DOHH2 (cell line): ENCODE measurements at regions not wholly inside any gene's neighbourhood (a gene's known extent, or its start where the extent isn't known, plus 50 kb on each side); places are given as distances from the start of the nearest gene placed in this dataset.
"Not testable (repeated sequence)": the region's sequence is repeated elsewhere in the genome, so short reads cannot be mapped to it uniquely, and the experiment has no call there.

Experiments used
- H3F3A ChIP-seq: fragments of 200-600 bp; sonication (generic), shearing (Covaris generic); 2 replicates; pipeline ENCODE4 v1.6.0; 2016; ENCODE audit warnings: antibody characterized with exemption, mild to moderate bottlenecking; ENCODE audit not compliant: control insufficient read depth, insufficient read depth
- H3K27ac ChIP-seq: fragments of 200-600 bp; sonication (generic); 2 replicates; pipeline ENCODE4 v1.5.1; 2014; ENCODE audit warnings: low read depth, mild to moderate bottlenecking, low read length, moderate library complexity
- H3K27me3 ChIP-seq: fragments of 200-600 bp; sonication (generic); 2 replicates; pipeline ENCODE4 v1.6.1; 2014; ENCODE audit warnings: mild to moderate bottlenecking, low read length, mixed read lengths; ENCODE audit not compliant: control insufficient read depth
- H3K36me3 ChIP-seq: fragments of 200-600 bp; sonication (generic); 2 replicates; pipeline ENCODE4 v1.6.1; 2014; ENCODE audit warnings: mild to moderate bottlenecking, low read length, moderate library complexity, mixed read lengths; ENCODE audit not compliant: control insufficient read depth
- H3K4me1 ChIP-seq: fragments of 200-600 bp; sonication (generic); 2 replicates; pipeline ENCODE4 v1.6.1; 2014; ENCODE audit warnings: mild to moderate bottlenecking, low read length, mixed read lengths; ENCODE audit not compliant: control insufficient read depth
- H3K4me2 ChIP-seq: fragments of 200-600 bp; sonication (generic); 2 replicates; pipeline ENCODE4 v1.6.0; 2014; ENCODE audit warnings: mild to moderate bottlenecking, low read length, moderate library complexity
- H3K4me3 ChIP-seq: fragments of 200-600 bp; sonication (generic); 2 replicates; pipeline ENCODE4 v1.5.1; 2014; ENCODE audit warnings: mild to moderate bottlenecking, low read length, mixed read lengths
- H3K79me2 ChIP-seq: fragments of 200-600 bp; sonication (generic); 2 replicates; pipeline ENCODE4 v1.6.1; 2014; ENCODE audit warnings: mild to moderate bottlenecking, low read length, mixed read lengths; ENCODE audit not compliant: control insufficient read depth
- H3K9me2 ChIP-seq: fragments of 200-600 bp; sonication (generic); replicated peaks from 2 replicates; pipeline ENCODE4 v1.6.1; 2014; ENCODE audit warnings: mild to moderate bottlenecking, low read length, mixed read lengths; ENCODE audit not compliant: control insufficient read depth
- H3K9me3 ChIP-seq: fragments of 200-600 bp; sonication (generic); 2 replicates; pipeline ENCODE4 v1.6.1; 2014; ENCODE audit warnings: antibody characterized with exemption, low read length, mixed read lengths; ENCODE audit not compliant: control insufficient read depth, insufficient read depth
- H4K20me1 ChIP-seq: fragments of 200-600 bp; sonication (generic); 2 replicates; pipeline ENCODE4 v1.6.0; 2014; ENCODE audit warnings: low read depth, mild to moderate bottlenecking, antibody characterized with exemption, low read length, moderate library complexity; ENCODE audit not compliant: control insufficient read depth, insufficient read depth
- EZH2phosphoT487 ChIP-seq: fragments of 200-600 bp; sonication (generic); IDR thresholded peaks from 2 replicates; pipeline ENCODE4 v1.6.1; 2017; ENCODE audit warnings: borderline replicate concordance, mild to moderate bottlenecking, antibody characterized with exemption, low read length, moderate library complexity, mixed read lengths
- TF ChIP-seq, protein P1 (sequence below): fragments of 200-600 bp; sonication (generic); IDR thresholded peaks from one replicate; pipeline ENCODE4 v1.5.1; 2014; ENCODE audit warnings: antibody characterized with exemption, mild to moderate bottlenecking, low read depth, low read length; ENCODE audit not compliant: poor library complexity, severe bottlenecking

GRCh38 chr2:184330561-184330960 lies 267.8 kb upstream of the ZNF804A start:
- not testable (repeated sequence) for H3K27me3 ChIP-seq, H3K9me3 ChIP-seq, H3K79me2 ChIP-seq, H3F3A ChIP-seq, H3K4me3 ChIP-seq, H3K36me3 ChIP-seq, H4K20me1 ChIP-seq, H3K9me2 ChIP-seq, H3K4me1 ChIP-seq, H3K27ac ChIP-seq, H3K4me2 ChIP-seq

GRCh38 chr2:184336688-184337087 lies 261.6 kb upstream of the ZNF804A start:
- TF ChIP-seq, protein P1, sequence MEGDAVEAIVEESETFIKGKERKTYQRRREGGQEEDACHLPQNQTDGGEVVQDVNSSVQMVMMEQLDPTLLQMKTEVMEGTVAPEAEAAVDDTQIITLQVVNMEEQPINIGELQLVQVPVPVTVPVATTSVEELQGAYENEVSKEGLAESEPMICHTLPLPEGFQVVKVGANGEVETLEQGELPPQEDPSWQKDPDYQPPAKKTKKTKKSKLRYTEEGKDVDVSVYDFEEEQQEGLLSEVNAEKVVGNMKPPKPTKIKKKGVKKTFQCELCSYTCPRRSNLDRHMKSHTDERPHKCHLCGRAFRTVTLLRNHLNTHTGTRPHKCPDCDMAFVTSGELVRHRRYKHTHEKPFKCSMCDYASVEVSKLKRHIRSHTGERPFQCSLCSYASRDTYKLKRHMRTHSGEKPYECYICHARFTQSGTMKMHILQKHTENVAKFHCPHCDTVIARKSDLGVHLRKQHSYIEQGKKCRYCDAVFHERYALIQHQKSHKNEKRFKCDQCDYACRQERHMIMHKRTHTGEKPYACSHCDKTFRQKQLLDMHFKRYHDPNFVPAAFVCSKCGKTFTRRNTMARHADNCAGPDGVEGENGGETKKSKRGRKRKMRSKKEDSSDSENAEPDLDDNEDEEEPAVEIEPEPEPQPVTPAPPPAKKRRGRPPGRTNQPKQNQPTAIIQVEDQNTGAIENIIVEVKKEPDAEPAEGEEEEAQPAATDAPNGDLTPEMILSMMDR = no peak
- TF ChIP-seq EZH2phosphoT487 = no peak
- Histone ChIP-seq H3K27me3 (no peaks in the 10 kb centered on the region), H3K4me2 (no peak overlapping the region), H3K36me3 (no peaks in the 10 kb centered on the region), H4K20me1 (no peaks in the 10 kb centered on the region), H3F3A (no peaks in the 10 kb centered on the region), H3K9me2 (no peaks in the 10 kb centered on the region), H3K79me2 (no peaks in the 10 kb centered on the region), H3K4me1 (no peaks in the 10 kb centered on the region), H3K4me3 (no peak overlapping the region), H3K9me3 (no peaks in the 10 kb centered on the region), H3K27ac (no peak overlapping the region)

- H3K79me2 ChIP-seq = no peaks in the 10 kb centered on the region
- H3K4me2 ChIP-seq = no peak overlapping the region
- TF ChIP-seq EZH2phosphoT487 = no peak
- TF ChIP-seq, protein P1 = no peak
- no peaks in the 10 kb centered on the region for H3K9me2 ChIP-seq
- no peaks in the 10 kb centered on the region for H3K4me1 ChIP-seq
- H3K27me3 ChIP-seq = no peaks in the 10 kb centered on the region
- no peaks in the 10 kb centered on the region for H3K9me3 ChIP-seq
- no peaks in the 10 kb centered on the region for H3F3A ChIP-seq
- no peaks in the 10 kb centered on the region for H3K36me3 ChIP-seq
- no peak overlapping the region for H3K27ac ChIP-seq
- H3K4me3 ChIP-seq = no peak overlapping the region
- H4K20me1 ChIP-seq = no peaks in the 10 kb centered on the region
Measured at GRCh38 chr2:184338771-184339170, 259.6 kb upstream of the ZNF804A start.

GRCh38 chr2:184339966-184340365 lies 258.4 kb upstream of the ZNF804A start:
- H4K20me1 ChIP-seq = no peaks in the 10 kb centered on the region
- H3K4me3 ChIP-seq = no peak overlapping the region
- H3K4me1 ChIP-seq = no peaks in the 10 kb centered on the region
- H3F3A ChIP-seq = no peaks in the 10 kb centered on the region
- no peaks in the 10 kb centered on the region for H3K27me3 ChIP-seq
- TF ChIP-seq EZH2phosphoT487 = no peak
- TF ChIP-seq, protein P1 = no peak
- no peak overlapping the region for H3K27ac ChIP-seq
- no peaks in the 10 kb centered on the region for H3K79me2 ChIP-seq
- H3K9me3 ChIP-seq = no peaks in the 10 kb centered on the region
- no peaks in the 10 kb centered on the region for H3K36me3 ChIP-seq
- H3K4me2 ChIP-seq = no peak overlapping the region
- H3K9me2 ChIP-seq = no peaks in the 10 kb centered on the region
